Choroid plexus epithelial cell (primary cell): ENCODE measurements at regions not wholly inside any gene's neighbourhood (a gene's known extent, or its start where the extent isn't known, plus 50 kb on each side); places are given as distances from the start of the nearest gene placed in this dataset.

ENCODE experiments used
- DNase-seq: peaks from one replicate; pipeline ENCODE4 v3.0.0-alpha.2; 2010; ENCODE audit warnings: low read depth
- H3K4me3 ChIP-seq: 2 replicates; pipeline ENCODE4 v1.5.1; 2011; ENCODE audit warnings: low read depth, mild to moderate bottlenecking, control low read depth, low read length, moderate library complexity
- CTCF ChIP-seq: conservative IDR thresholded peaks from 2 replicates; pipeline ENCODE4 v1.5.1; 2011; ENCODE audit warnings: low read depth, mild to moderate bottlenecking, control low read depth, inconsistent platforms, low read length, moderate library complexity

GRCh38 chr1:25049190-25049589 lies 119.1 kb upstream of the RUNX3 start:
- no peak for DNase-seq

GRCh38 chr1:25048728-25049127 lies 118.7 kb upstream of the RUNX3 start:
- DNase-seq: no peak
- no peak for TF ChIP-seq CTCF
- no peak overlapping the region for H3K4me3 ChIP-seq

More at GRCh38 chr1:25049190-25049589, 119.1 kb upstream of the RUNX3 start:
- TF ChIP-seq CTCF: no peak
- H3K4me3 ChIP-seq: no peak overlapping the region

- DNase-seq: no peak
- H3K4me3 ChIP-seq: no peak overlapping the region
- no peak for TF ChIP-seq CTCF
Observed at GRCh38 chr1:25047506-25048240, 117.6 kb upstream of the RUNX3 start.

GRCh38 chr1:25046194-25046532 lies 116.1 kb upstream of the RUNX3 start:
- DNase-seq: no peak
- H3K4me3 ChIP-seq: no peak overlapping the region

GRCh38 chr1:25045480-25046193 lies 115.6 kb upstream of the RUNX3 start:
- no peak for TF ChIP-seq CTCF
- DNase-seq: no peak
- H3K4me3 ChIP-seq: no peak overlapping the region

More at GRCh38 chr1:25046194-25046532, 116.1 kb upstream of the RUNX3 start:
- no peak for TF ChIP-seq CTCF

- no peak for TF ChIP-seq CTCF
- DNase-seq: no peak
- no peak overlapping the region for H3K4me3 ChIP-seq
Observed at GRCh38 chr1:25043228-25043580, 113.1 kb upstream of the RUNX3 start.
